A549 (cell line): ENCODE measurements at regions not wholly inside any gene's neighbourhood (a gene's known extent, or its start where the extent isn't known, plus 50 kb on each side); places are given as distances from the start of the nearest gene placed in this dataset.

ENCODE experiments used
- ATAC-seq, 2 experiments: fragments of 200-7000 bp in 1 of 2; fragments of >200 bp in 1 of 2; cut with Nextera tagmentation in 1 of 2; cut with Tn5 transposase in 1 of 2; 3 replicates each; pipeline versions ENCODE4 v1.8.0 to v1.9.1; 2018 to 2020; ENCODE audit warnings: mild to moderate bottlenecking in 1 of 2, moderate library complexity in 1 of 2
- CTCF ChIA-PET: fragments of 300-600 bp; sonication (Branson Sonifier 250); formaldehyde crosslinking; extraction: SDS; loops from one replicate; lab custom pipeline; 2021; ENCODE audit warnings: antibody characterized with exemption, inconsistent platforms; lab: Yijun Ruan, JAX
- POLR2A ChIA-PET: fragments of 350-600 bp; formaldehyde crosslinking; extraction: SDS; loops from one replicate; lab custom pipeline; 2021; ENCODE audit warnings: antibody characterized with exemption, inconsistent platforms; lab: Yijun Ruan, JAX
- DNase-seq, 2 experiments: peaks; one replicate each; pipeline versions ENCODE4 v3.0.0 to v3.0.0-alpha.2; 2011 to 2016; ENCODE audit warnings: low read depth in 1 of 2, low spot score in 1 of 2
- FAIRE-seq: peaks from 2 replicates; lab custom pipeline; 2011; peaks lifted over from hg19 to GRCh38; lab: Jason Lieb, UNC
- H3K27ac ChIP-seq, 2 experiments: fragments of >200 bp; sonication (Bioruptor Twin); formaldehyde crosslinking; 3 replicates each; pipeline ENCODE4 v1.5.1; 2016 to 2017
- H3K4me1 ChIP-seq: fragments of >200 bp; sonication (Bioruptor Twin); formaldehyde crosslinking; 3 replicates; pipeline ENCODE4 v1.6.1; 2016
- H3K4me2 ChIP-seq: fragments of >200 bp; sonication (Bioruptor Twin); formaldehyde crosslinking; 3 replicates; pipeline ENCODE4 v1.6.1; 2016
- H3K4me3 ChIP-seq: fragments of >200 bp; sonication (Bioruptor Twin); formaldehyde crosslinking; 3 replicates; pipeline ENCODE4 v1.5.1; 2016
- H3K9me3 ChIP-seq: fragments of >200 bp; sonication (Bioruptor Twin); formaldehyde crosslinking; 3 replicates; pipeline ENCODE4 v1.6.1; 2016
- BHLHE40 ChIP-seq: IDR thresholded peaks from 2 replicates; pipeline ENCODE4 v1.6.1; 2012; ENCODE audit warnings: low read depth, low read length, inconsistent platforms
- CHD4 ChIP-seq: fragments of 200-600 bp; sonication (generic); IDR thresholded peaks from 2 replicates; pipeline ENCODE4 v1.6.1; 2016; ENCODE audit warnings: antibody characterized with exemption, mild to moderate bottlenecking, borderline replicate concordance
- EHF ChIP-seq: fragments of 250-450 bp; sonication (Bioruptor Pico); IDR thresholded peaks from 2 replicates; pipeline ENCODE4 v1.5.0; 2020; ENCODE audit warnings: mild to moderate bottlenecking
- FOSB ChIP-seq: fragments of 250-450 bp; sonication (Bioruptor Pico); IDR thresholded peaks from 2 replicates; pipeline ENCODE4 v1.5.0; 2020; ENCODE audit warnings: mild to moderate bottlenecking, moderate library complexity
- GATA3 ChIP-seq: IDR thresholded peaks from 2 replicates; pipeline ENCODE4 v1.6.1; 2012; ENCODE audit warnings: borderline replicate concordance
- HOXB13 ChIP-seq: fragments of 250-450 bp; sonication (Bioruptor Pico); IDR thresholded peaks from 2 replicates; pipeline ENCODE4 v1.5.0; 2020; ENCODE audit warnings: low read depth, mild to moderate bottlenecking, moderate library complexity
- HOXB5 ChIP-seq: fragments of 250-450 bp; sonication (Bioruptor Pico); IDR thresholded peaks from 2 replicates; pipeline ENCODE4 v1.5.0; 2020; ENCODE audit warnings: mild to moderate bottlenecking, moderate library complexity
- JUN ChIP-seq, 2 experiments: fragments of >200 bp; sonication (Bioruptor Twin); formaldehyde crosslinking; IDR thresholded peaks; 2 replicates in 1 of 2; 3 replicates in 1 of 2; pipeline ENCODE4 v1.6.1; 2016 to 2017
- KDM1A ChIP-seq: fragments of 200-600 bp; sonication (generic); IDR thresholded peaks from 2 replicates; pipeline ENCODE4 v1.6.1; 2016; ENCODE audit warnings: low read depth, mild to moderate bottlenecking
- MAFK ChIP-seq: fragments of 450-650 bp; IDR thresholded peaks from 2 replicates; pipeline ENCODE4 v1.6.1; 2014; ENCODE audit not compliant: partially characterized antibody
- NFE2L2 ChIP-seq: fragments of 150-350 bp; conservative IDR thresholded peaks from 2 replicates; pipeline ENCODE4 v1.6.1; 2014; ENCODE audit warnings: low read length
- NR3C1 ChIP-seq: fragments of >200 bp; sonication (Bioruptor Twin); formaldehyde crosslinking; IDR thresholded peaks from 3 replicates; pipeline ENCODE4 v1.6.1; 2017
- PHF8 ChIP-seq: fragments of 200-600 bp; sonication (generic); IDR thresholded peaks from 2 replicates; pipeline ENCODE4 v1.6.1; 2016; ENCODE audit warnings: low read depth, mild to moderate bottlenecking, antibody characterized with exemption, moderate library complexity, borderline replicate concordance
- POLR2AphosphoS2 ChIP-seq: conservative IDR thresholded peaks from 2 replicates; pipeline ENCODE4 v1.6.1; 2012; ENCODE audit warnings: low read length, improper control_type of control experiment, inconsistent platforms
- RCOR1 ChIP-seq: fragments of 150-350 bp; IDR thresholded peaks from 2 replicates; pipeline ENCODE4 v1.6.1; 2014; ENCODE audit warnings: antibody characterized with exemption, low read length, low read depth
- SMC3 ChIP-seq: fragments of >200 bp; sonication (Bioruptor Twin); formaldehyde crosslinking; IDR thresholded peaks from 3 replicates; pipeline ENCODE4 v1.6.1; 2018; ENCODE audit warnings: inconsistent platforms
- TFCP2L1 ChIP-seq: fragments of 250-450 bp; sonication (Bioruptor Pico); IDR thresholded peaks from 2 replicates; pipeline ENCODE4 v1.5.0; 2021; ENCODE audit warnings: mild to moderate bottlenecking
- ZC3H11A ChIP-seq: fragments of 450-650 bp; IDR thresholded peaks from 2 replicates; pipeline ENCODE4 v1.6.1; 2014; ENCODE audit warnings: antibody characterized with exemption, mild to moderate bottlenecking
- ZFP36 ChIP-seq: fragments of 450-650 bp; IDR thresholded peaks from 2 replicates; pipeline ENCODE4 v1.6.1; 2014; ENCODE audit warnings: borderline replicate concordance; ENCODE audit not compliant: partially characterized antibody
- ZNF302 ChIP-seq: fragments of 250-450 bp; sonication (Bioruptor Pico); IDR thresholded peaks from 2 replicates; pipeline ENCODE4 v1.9.0; 2021; ENCODE audit warnings: inconsistent platforms, mild to moderate bottlenecking, moderate library complexity
- ZSCAN20 ChIP-seq: fragments of 250-450 bp; sonication (Bioruptor Pico); IDR thresholded peaks from 2 replicates; pipeline ENCODE4 v1.8.0; 2022; ENCODE audit warnings: mild to moderate bottlenecking, moderate library complexity
- WGBS: methylation state at CpG from one replicate; pipeline ENCODE4 v1.1.6; 2017; ENCODE audit errors: missing lambda C conversion rate; 5-methylcytosine and 5-hydroxymethylcytosine counted together
- TF ChIP-seq, protein P1 (sequence below): fragments of 250-450 bp; sonication (Bioruptor Pico); IDR thresholded peaks from 2 replicates; pipeline ENCODE4 v1.5.0; 2020; ENCODE audit warnings: low read depth, mild to moderate bottlenecking, moderate library complexity
- TF ChIP-seq, protein P2 (sequence below): IDR thresholded peaks from 2 replicates; pipeline ENCODE4 v1.6.1; 2012
- TF ChIP-seq, protein P3 (sequence below): fragments of >200 bp; sonication (Bioruptor Twin); formaldehyde crosslinking; IDR thresholded peaks from 2 replicates; pipeline ENCODE4 v1.6.1; 2016
- TF ChIP-seq, protein P4 (sequence below): IDR thresholded peaks from 2 replicates; pipeline ENCODE4 v1.6.1; 2012
- TF ChIP-seq, protein P5 (sequence below): fragments of 200-600 bp; sonication (generic); IDR thresholded peaks from 2 replicates; pipeline ENCODE4 v1.6.1; 2016; ENCODE audit warnings: antibody characterized with exemption, mild to moderate bottlenecking, moderate library complexity

DNA sequence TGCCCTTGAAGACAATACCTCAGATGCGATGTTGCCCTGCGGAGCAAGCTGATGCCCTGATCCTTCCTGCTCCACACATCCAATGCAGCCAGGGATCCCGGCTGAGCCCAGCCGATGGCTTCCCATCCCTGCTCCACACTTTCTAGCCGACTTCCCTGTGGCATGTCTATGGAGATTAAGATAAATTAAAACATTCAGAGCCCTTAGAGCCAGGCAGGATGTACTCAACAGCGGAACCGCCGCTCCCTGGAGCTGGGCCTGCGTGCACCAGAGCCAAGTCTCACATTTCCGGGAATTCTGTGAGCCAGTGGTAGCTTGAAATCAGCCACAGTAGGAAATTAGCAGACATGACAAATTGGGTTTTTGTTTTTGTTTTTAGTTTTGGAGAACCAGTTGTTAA, 620.6 kb downstream of the GALR1 start:
- Histone ChIP-seq H3K4me3 (no peak overlapping the region), H3K27ac (no peak overlapping the region), H3K4me1 (no peaks in the 10 kb centered on the region), H3K4me2 (no peak overlapping the region), H3K9me3 (no peaks in the 10 kb centered on the region)
- DNase-seq (no peak), FAIRE-seq (no peak), ATAC-seq (no peak)
- WGBS, result 22% methylated on average over 9 of the region's 10 CpGs
- CTCF ChIA-PET, result no interaction called here
- POLR2A ChIA-PET, result no interaction called here
- TF ChIP-seq KDM1A (no peak), RCOR1 (no peak), PHF8 (no peak), ZFP36 (no peak)
- TF ChIP-seq, protein P1, sequence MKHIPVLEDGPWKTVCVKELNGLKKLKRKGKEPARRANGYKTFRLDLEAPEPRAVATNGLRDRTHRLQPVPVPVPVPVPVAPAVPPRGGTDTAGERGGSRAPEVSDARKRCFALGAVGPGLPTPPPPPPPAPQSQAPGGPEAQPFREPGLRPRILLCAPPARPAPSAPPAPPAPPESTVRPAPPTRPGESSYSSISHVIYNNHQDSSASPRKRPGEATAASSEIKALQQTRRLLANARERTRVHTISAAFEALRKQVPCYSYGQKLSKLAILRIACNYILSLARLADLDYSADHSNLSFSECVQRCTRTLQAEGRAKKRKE (CRISPR knock-in tag), result no peak
- TF ChIP-seq, protein P2, sequence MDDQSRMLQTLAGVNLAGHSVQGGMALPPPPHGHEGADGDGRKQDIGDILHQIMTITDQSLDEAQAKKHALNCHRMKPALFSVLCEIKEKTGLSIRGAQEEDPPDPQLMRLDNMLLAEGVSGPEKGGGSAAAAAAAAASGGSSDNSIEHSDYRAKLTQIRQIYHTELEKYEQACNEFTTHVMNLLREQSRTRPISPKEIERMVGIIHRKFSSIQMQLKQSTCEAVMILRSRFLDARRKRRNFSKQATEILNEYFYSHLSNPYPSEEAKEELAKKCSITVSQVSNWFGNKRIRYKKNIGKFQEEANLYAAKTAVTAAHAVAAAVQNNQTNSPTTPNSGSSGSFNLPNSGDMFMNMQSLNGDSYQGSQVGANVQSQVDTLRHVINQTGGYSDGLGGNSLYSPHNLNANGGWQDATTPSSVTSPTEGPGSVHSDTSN, result no peak

DNA sequence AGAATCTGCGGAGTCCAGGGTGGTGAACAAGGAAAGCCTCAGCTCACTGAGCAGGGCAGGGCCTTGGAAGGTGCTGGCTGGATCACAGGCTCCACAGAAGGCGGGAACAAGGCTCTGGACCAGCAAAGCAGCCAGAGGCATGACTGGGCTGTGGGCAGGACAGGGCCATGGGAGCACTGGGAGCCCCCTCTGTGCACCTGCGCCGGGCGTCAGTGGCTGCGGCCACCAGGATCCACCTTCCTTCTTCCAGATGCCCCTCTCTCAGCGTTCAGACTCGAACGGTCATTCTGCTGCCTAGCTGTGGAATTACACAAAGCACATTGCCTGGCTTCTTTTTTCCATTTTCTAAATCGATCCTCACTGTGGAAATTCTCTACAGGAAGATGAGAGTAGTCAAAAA, 621.2 kb downstream of the GALR1 start:
- ATAC-seq (no peak), FAIRE-seq (no peak), DNase-seq (no peak)
- Histone ChIP-seq H3K4me2 (no peak overlapping the region), H3K4me3 (no peak overlapping the region), H3K27ac (no peak overlapping the region), H3K4me1 (no peaks in the 10 kb centered on the region), H3K9me3 (no peaks in the 10 kb centered on the region)
- TF ChIP-seq BHLHE40, result no peak
- TF ChIP-seq, protein P1 (CRISPR knock-in tag), result no peak
- no peak for TF ChIP-seq EHF (CRISPR knock-in tag)
- no peak for TF ChIP-seq KDM1A
- no peak for TF ChIP-seq ZSCAN20 (CRISPR knock-in tag)
- TF ChIP-seq NFE2L2, result no peak
- no peak for TF ChIP-seq GATA3
- TF ChIP-seq MAFK, result no peak
- TF ChIP-seq SMC3, result no peak
- TF ChIP-seq NR3C1, result no peak
- TF ChIP-seq JUN (IDR thresholded peaks at IDR 0.05), result no peak
- TF ChIP-seq, protein P2, result no peak
- TF ChIP-seq, protein P3, sequence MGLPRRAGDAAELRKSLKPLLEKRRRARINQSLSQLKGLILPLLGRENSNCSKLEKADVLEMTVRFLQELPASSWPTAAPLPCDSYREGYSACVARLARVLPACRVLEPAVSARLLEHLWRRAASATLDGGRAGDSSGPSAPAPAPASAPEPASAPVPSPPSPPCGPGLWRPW, result no peak
- no peak for TF ChIP-seq HOXB5
- POLR2A ChIA-PET, result no interaction called here
- WGBS, result under 1% methylated on average over 9 of the region's 10 CpGs
- CTCF ChIA-PET, result no interaction called here

DNA sequence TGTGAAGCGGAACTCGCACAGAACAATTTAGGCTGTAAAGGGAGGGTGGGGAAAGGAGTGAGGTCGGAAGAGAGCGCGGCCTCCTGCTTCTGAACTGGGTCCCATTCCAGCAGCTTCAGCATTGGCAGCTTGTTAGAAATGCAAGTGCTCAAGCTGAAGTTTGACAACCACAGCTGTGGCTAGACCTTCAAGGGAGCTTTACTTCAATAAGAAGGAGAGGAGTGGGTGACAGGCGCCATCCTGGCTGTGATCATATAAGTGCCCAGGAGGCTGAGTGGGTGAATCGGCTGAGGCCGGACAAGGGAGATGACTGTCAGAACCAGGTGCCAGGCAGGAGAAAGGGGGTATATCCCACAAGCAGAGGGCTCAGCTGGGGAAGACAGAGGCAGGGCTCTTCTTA, 622.5 kb downstream of the GALR1 start:
- H3K27ac ChIP-seq, result no peak overlapping the region
- H3K4me3 ChIP-seq, result no peak overlapping the region
- no peak for ATAC-seq
- FAIRE-seq, result no peak
- POLR2A ChIA-PET, result no interaction called here
- no peaks in the 10 kb centered on the region for H3K4me1 ChIP-seq
- WGBS, result 28% methylated on average over 8 of the region's 8 CpGs
- CTCF ChIA-PET, result no interaction called here
- H3K9me3 ChIP-seq, result no peaks in the 10 kb centered on the region
- DNase-seq, result no peak
- H3K4me2 ChIP-seq, result no peak overlapping the region
- no peak for TF ChIP-seq SMC3
- no peak for TF ChIP-seq ZNF302
- no peak for TF ChIP-seq POLR2AphosphoS2
- no peak for TF ChIP-seq JUN (IDR thresholded peaks at IDR 0.05)
- no peak for TF ChIP-seq CHD4
- TF ChIP-seq TFCP2L1 (CRISPR knock-in tag), result no peak
- TF ChIP-seq ZFP36, result no peak
- no peak for TF ChIP-seq HOXB5
- TF ChIP-seq HOXB13, result no peak
- TF ChIP-seq FOSB, result no peak
- TF ChIP-seq, protein P4, sequence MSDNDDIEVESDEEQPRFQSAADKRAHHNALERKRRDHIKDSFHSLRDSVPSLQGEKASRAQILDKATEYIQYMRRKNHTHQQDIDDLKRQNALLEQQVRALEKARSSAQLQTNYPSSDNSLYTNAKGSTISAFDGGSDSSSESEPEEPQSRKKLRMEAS, result no peak
- TF ChIP-seq, protein P5, sequence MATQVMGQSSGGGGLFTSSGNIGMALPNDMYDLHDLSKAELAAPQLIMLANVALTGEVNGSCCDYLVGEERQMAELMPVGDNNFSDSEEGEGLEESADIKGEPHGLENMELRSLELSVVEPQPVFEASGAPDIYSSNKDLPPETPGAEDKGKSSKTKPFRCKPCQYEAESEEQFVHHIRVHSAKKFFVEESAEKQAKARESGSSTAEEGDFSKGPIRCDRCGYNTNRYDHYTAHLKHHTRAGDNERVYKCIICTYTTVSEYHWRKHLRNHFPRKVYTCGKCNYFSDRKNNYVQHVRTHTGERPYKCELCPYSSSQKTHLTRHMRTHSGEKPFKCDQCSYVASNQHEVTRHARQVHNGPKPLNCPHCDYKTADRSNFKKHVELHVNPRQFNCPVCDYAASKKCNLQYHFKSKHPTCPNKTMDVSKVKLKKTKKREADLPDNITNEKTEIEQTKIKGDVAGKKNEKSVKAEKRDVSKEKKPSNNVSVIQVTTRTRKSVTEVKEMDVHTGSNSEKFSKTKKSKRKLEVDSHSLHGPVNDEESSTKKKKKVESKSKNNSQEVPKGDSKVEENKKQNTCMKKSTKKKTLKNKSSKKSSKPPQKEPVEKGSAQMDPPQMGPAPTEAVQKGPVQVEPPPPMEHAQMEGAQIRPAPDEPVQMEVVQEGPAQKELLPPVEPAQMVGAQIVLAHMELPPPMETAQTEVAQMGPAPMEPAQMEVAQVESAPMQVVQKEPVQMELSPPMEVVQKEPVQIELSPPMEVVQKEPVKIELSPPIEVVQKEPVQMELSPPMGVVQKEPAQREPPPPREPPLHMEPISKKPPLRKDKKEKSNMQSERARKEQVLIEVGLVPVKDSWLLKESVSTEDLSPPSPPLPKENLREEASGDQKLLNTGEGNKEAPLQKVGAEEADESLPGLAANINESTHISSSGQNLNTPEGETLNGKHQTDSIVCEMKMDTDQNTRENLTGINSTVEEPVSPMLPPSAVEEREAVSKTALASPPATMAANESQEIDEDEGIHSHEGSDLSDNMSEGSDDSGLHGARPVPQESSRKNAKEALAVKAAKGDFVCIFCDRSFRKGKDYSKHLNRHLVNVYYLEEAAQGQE, result no peak
- no peak for TF ChIP-seq ZC3H11A
- TF ChIP-seq, all 56 proteins: peak for 0
